Lower lobe of right lung (tissue), 2 donors: ENCODE measurements at regions not wholly inside any gene's neighbourhood (a gene's known extent, or its start where the extent isn't known, plus 50 kb on each side); places are given as distances from the start of the nearest gene placed in this dataset.
"Not testable (repeated sequence)": the region's sequence is repeated elsewhere in the genome, so short reads cannot be mapped to it uniquely, and the experiment has no call there.

Experiments used
- ATAC-seq, 2 donors: fragments of 200-7000 bp; cut with Tn5 transposase; one replicate each; pipeline ENCODE4 v1.9.1; 2020 to 2022; ENCODE audit warnings: mild to moderate bottlenecking in 2 of 2, moderate library complexity in 2 of 2
- DNase-seq: peaks from one replicate; pipeline ENCODE4 v3.0.0-alpha.2; 2020
- H3K27ac ChIP-seq: fragments of 200-600 bp; one replicate; pipeline ENCODE4 v1.8.0; 2022
- H3K27me3 ChIP-seq: fragments of 200-600 bp; one replicate; pipeline ENCODE4 v1.8.0; 2022; ENCODE audit warnings: low read depth
- H3K36me3 ChIP-seq: fragments of 200-600 bp; one replicate; pipeline ENCODE4 v1.8.0; 2022; ENCODE audit warnings: mild to moderate bottlenecking
- H3K4me1 ChIP-seq: fragments of 200-600 bp; one replicate; pipeline ENCODE4 v1.8.0; 2022
- H3K4me3 ChIP-seq: fragments of 200-600 bp; one replicate; pipeline ENCODE4 v1.8.0; 2022; ENCODE audit warnings: mild to moderate bottlenecking
- H3K9me3 ChIP-seq: fragments of 200-600 bp; one replicate; pipeline ENCODE4 v1.8.0; 2022
- CTCF ChIP-seq: fragments of 200-600 bp; IDR thresholded peaks from one replicate; pipeline ENCODE4 v1.8.0; 2022; ENCODE audit warnings: antibody characterized with exemption, mild to moderate bottlenecking
- intact Hi-C: fragments of 100-400 bp; cut with DNase I; formaldehyde crosslinking; loops from one replicate; pipeline ENCODE4 v1.11.0; 2022
- donor health status: DM: no; HTN: yes; CAD: no; lungs with severe emphysema.

DNA sequence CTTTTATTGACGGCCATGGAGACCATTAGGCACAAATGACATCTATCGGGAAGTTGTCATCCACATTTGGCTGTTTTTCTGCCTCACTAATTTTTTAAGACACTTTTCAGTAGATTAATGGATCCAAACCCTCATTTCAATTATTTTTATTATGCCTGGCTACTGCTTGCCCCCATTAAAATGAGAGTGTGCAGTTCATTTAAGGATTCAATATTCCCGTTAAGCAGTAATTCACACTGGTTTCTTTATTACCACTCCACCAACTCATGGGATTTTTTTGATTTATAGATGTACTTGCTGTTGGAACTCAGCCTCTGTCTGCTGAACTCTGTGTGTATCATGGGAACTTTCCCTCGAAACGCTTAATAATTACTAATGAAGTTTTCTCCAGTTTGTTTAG, 291.8 kb upstream of the PRKX start:
- Histone ChIP-seq H3K9me3 (no peaks in the 10 kb centered on the region), H3K27me3 (no peaks in the 10 kb centered on the region), H3K36me3 (no peaks in the 10 kb centered on the region), H3K27ac (no peak overlapping the region), H3K4me3 (no peak overlapping the region), H3K4me1 (no peaks in the 10 kb centered on the region)
- intact Hi-C loops = no loop called here
- ATAC-seq (no peak), DNase-seq (no peak)
- no peak for TF ChIP-seq CTCF

DNA sequence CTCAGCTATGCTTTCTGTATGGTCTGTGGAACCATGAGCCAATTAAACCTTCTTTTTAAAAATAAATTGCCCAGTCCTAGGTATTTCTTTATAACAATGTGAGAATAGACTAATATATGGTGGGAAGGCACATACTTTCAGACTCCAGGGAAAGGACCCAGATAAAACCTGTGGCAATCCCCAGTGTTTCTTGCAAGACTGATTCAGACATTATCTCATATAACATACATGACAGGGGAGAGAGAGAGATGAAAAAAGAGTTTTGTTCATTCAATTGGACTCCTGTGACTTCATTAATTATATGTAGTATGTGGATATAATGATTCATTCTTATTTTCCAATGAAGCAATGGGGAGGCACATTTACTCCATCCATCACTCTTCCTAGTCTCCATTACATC, 291.4 kb upstream of the PRKX start:
- DNase-seq (no peak), ATAC-seq (no peak)
- H3K9me3 ChIP-seq = no peaks in the 10 kb centered on the region
- no peak overlapping the region for H3K27ac ChIP-seq
- H3K36me3 ChIP-seq = no peaks in the 10 kb centered on the region
- H3K4me3 ChIP-seq = no peak overlapping the region
- H3K4me1 ChIP-seq = no peaks in the 10 kb centered on the region
- intact Hi-C loops = no loop called here
- no peak for TF ChIP-seq CTCF
- no peaks in the 10 kb centered on the region for H3K27me3 ChIP-seq

DNA sequence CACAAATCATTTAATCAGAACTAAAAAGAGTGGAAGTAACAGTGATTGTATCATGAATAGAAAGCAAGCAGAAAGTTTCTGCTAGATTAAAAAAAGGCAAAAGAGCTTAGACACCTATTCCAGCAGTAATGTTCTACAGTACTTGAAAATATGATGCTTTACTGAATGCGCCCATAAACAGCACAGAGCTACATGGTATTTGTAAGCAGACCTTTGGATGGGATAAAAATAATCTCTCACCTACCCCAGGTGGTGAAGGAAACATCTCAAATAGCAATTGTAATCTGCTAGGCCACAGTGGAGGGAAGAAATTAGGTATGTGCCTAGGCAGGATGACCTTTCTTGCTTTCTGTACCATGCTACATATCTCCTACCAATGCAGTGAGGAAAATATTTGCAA, 280.9 kb upstream of the PRKX start:
- intact Hi-C loops = no loop called here
- Histone ChIP-seq H3K4me3 (no peak overlapping the region), H3K36me3 (no peaks in the 10 kb centered on the region), H3K9me3 (no peaks in the 10 kb centered on the region), H3K4me1 (no peaks in the 10 kb centered on the region), H3K27ac (no peak overlapping the region), H3K27me3 (no peaks in the 10 kb centered on the region)
- TF ChIP-seq CTCF = no peak
- ATAC-seq (no peak), DNase-seq (no peak)

DNA sequence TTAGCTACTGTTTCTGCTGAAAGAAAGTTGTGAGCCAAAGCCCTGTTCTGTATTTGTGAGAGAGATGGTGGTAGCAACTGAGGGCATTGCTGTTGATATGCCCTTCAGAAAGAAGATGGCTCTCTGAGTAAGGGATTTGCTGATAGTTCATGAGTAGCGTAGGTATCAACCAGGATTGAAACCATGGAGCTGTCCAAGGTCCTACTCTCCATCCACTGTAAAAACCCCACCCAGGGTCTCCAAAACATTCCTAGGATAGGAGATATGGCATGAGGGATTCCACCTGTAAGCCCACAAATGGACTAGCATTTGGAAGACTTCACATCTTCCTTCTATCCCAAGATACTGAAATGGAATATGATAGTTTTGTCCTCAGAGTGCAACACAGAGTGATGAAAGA, 277.1 kb upstream of the PRKX start:
- no peak for TF ChIP-seq CTCF
- no peak for ATAC-seq
- Histone ChIP-seq H3K27ac (no peak overlapping the region), H3K27me3 (no peaks in the 10 kb centered on the region), H3K36me3 (no peaks in the 10 kb centered on the region), H3K4me3 (no peak overlapping the region), H3K4me1 (no peaks in the 10 kb centered on the region), H3K9me3 (no peaks in the 10 kb centered on the region)
- no peak for DNase-seq
- intact Hi-C loops = no loop called here

DNA sequence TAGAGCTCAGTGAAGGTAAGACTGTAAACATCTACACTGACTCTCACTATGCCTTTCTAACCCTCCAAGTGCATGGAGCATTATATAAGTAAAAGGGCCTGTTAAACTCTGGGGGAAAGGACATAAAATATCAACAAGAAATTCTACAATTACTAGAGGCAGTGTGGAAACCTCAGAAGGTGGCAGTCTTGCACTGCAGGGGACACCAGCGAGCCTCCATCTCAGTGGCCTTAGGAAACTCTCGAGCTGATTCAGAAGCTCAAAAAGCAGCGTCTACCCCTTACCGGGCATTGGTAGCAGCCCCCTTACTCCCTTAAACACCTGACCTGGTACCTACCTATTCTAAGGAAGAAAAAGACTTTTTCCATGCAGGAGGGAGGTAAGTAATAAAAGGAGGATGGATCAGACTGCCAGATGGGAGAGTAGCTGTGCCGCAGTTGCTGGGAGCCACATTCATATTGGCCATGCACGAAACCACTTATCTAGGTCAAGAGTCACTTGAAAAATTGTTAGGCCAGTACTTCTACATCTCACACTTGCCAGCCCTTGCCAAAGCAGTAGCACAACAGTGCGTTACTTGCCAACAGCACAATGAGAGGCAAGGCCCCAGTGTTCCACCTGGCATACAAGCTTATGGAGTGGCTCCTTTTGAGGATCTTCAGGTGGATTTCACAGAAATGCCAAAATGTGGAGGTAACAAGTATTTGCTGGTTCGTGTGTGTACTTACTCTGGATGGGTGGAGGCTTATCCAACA, 258.8 kb upstream of the PRKX start:
- H3K4me3 ChIP-seq, H3K36me3 ChIP-seq, H3K27me3 ChIP-seq, ATAC-seq, H3K27ac ChIP-seq, H3K9me3 ChIP-seq, H3K4me1 ChIP-seq, intact Hi-C loops: not testable (repeated sequence)
- DNase-seq = peak; percentile 47

- intact Hi-C loops = no loop called here
- Histone ChIP-seq H3K9me3 (no peaks in the 10 kb centered on the region), H3K27ac (no peak overlapping the region), H3K27me3 (no peaks in the 10 kb centered on the region), H3K4me1 (no peaks in the 10 kb centered on the region), H3K36me3 (no peaks in the 10 kb centered on the region), H3K4me3 (no peak overlapping the region)
- TF ChIP-seq CTCF = no peak
- ATAC-seq (no peak), DNase-seq (no peak)
Observed at GRCh38 chrX:3968749-3969148, 255.3 kb upstream of the PRKX start.
